Caco-2 (cell line): ENCODE measurements at regions not wholly inside any gene's neighbourhood (a gene's known extent, or its start where the extent isn't known, plus 50 kb on each side); places are given as distances from the start of the nearest gene placed in this dataset.
A peak's percentile ranks its signal among the peaks of the same experiment; 100 is the strongest.

Experiments
- BruUV-seq: library from RNA; stranded (reverse); fragments of 400-500 nt; replicated peaks from 2 replicates; lab custom pipeline; 2021; lab: Mats Ljungman, UMichigan
- CTCF ChIA-PET: fragments of 300-600 bp; sonication (Branson Sonifier 250); formaldehyde crosslinking; loops from one replicate; lab custom pipeline; 2022; ENCODE audit warnings: antibody characterized with exemption; lab: Charles Lee
- POLR2A ChIA-PET: fragments of 300-600 bp; sonication (Branson Sonifier 250); formaldehyde crosslinking; loops from one replicate; lab custom pipeline; 2022; ENCODE audit warnings: antibody characterized with exemption; lab: Charles Lee
- DNase-seq, 2 experiments: peaks; one replicate each; pipeline versions ENCODE4 v3.0.0 to v3.0.0-alpha.2; 2020 to 2022
- H3K27me3 ChIP-seq: replicated peaks from 2 replicates; pipeline ENCODE4 v1.6.0; 2011; ENCODE audit warnings: low read length; ENCODE audit not compliant: control insufficient read depth, insufficient read depth
- H3K36me3 ChIP-seq: 2 replicates; pipeline ENCODE4 v1.5.1; 2011; ENCODE audit warnings: low read length; ENCODE audit not compliant: control insufficient read depth, insufficient read depth
- H3K4me1 ChIP-seq: fragments of 250-450 bp; sonication (Bioruptor Pico); 2 replicates; pipeline ENCODE4 v1.5.1; 2020; ENCODE audit warnings: mild to moderate bottlenecking
- H3K4me3 ChIP-seq: 2 replicates; pipeline ENCODE4 v1.5.1; 2011; ENCODE audit warnings: low read depth, mild to moderate bottlenecking, control low read depth, low read length
- H3K9me3 ChIP-seq: fragments of 250-450 bp; sonication (Bioruptor Pico); 2 replicates; pipeline ENCODE4 v1.5.1; 2020; ENCODE audit warnings: mild to moderate bottlenecking, moderate library complexity
- H3K27ac Mint-ChIP-seq: one replicate; pipeline ENCODE4 v1.8.0; 2022; ENCODE audit warnings: mixed read lengths; ENCODE audit not compliant: unreplicated experiment
- H3K27me3 Mint-ChIP-seq: one replicate; pipeline ENCODE4 v1.8.0; 2022; ENCODE audit warnings: mixed read lengths; ENCODE audit not compliant: insufficient read depth, unreplicated experiment
- H3K36me3 Mint-ChIP-seq: one replicate; pipeline ENCODE4 v1.8.0; 2022; ENCODE audit warnings: mild to moderate bottlenecking, mixed read lengths; ENCODE audit not compliant: insufficient read depth, unreplicated experiment
- H3K4me1 Mint-ChIP-seq: one replicate; pipeline ENCODE4 v1.8.0; 2022; ENCODE audit warnings: low read depth, mixed read lengths; ENCODE audit not compliant: unreplicated experiment
- H3K4me3 Mint-ChIP-seq: one replicate; pipeline ENCODE4 v1.8.0; 2022; ENCODE audit warnings: mild to moderate bottlenecking, moderate library complexity, mixed read lengths; ENCODE audit not compliant: unreplicated experiment
- H3K9me3 Mint-ChIP-seq: one replicate; pipeline ENCODE4 v1.8.0; 2022; ENCODE audit warnings: mixed read lengths; ENCODE audit not compliant: unreplicated experiment
- CTCF ChIP-seq, 2 experiments: fragments of 200-600 bp in 1 of 2; IDR thresholded peaks; 1 replicate in 1 of 2; 2 replicates in 1 of 2; pipeline versions ENCODE4 v1.5.1 to v1.8.0; 2011 to 2022; ENCODE audit warnings: antibody characterized with exemption in 1 of 2, control low read depth in 1 of 2, inconsistent platforms in 1 of 2, low read depth in 1 of 2, low read length in 1 of 2, mild to moderate bottlenecking in 1 of 2, moderate library complexity in 1 of 2; ENCODE audit not compliant: insufficient read depth in 1 of 2, severe bottlenecking in 1 of 2, unreplicated experiment in 1 of 2
- intact Hi-C: fragments of 100-400 bp; cut with micrococcal nuclease; formaldehyde crosslinking; loops from one replicate; pipeline ENCODE4 v1.10.0; 2022; ENCODE audit not compliant: unreplicated experiment

GRCh38 chr5:173778784-173779304, 109.3 kb upstream of the CPEB4 start:
- H3K36me3 ChIP-seq, result no peaks in the 10 kb centered on the region
- Mint-ChIP-seq H3K27ac (no peak overlapping the region), H3K4me3 (no peak overlapping the region), H3K9me3 (no peaks in the 10 kb centered on the region), H3K4me1 (peaks cover 28% of the 10 kb centered on the region), H3K27me3 (no peaks in the 10 kb centered on the region), H3K36me3 (no peaks in the 10 kb centered on the region)
- no peaks in the 10 kb centered on the region for H3K9me3 ChIP-seq
- no TSS peak for BruUV-seq
- H3K27me3 ChIP-seq, result no peaks in the 10 kb centered on the region
- CTCF ChIA-PET, result no interaction called here
- intact Hi-C loops, result no loop called here
- TF ChIP-seq CTCF (IDR thresholded peaks at IDR 0.05; ENCODE audit: insufficient read depth in 1 of 2, low read depth in 1 of 2, low read length in 1 of 2, severe bottlenecking in 1 of 2, unreplicated experiment in 1 of 2), result no peak
- peaks cover 20% of the 10 kb centered on the region for H3K4me1 ChIP-seq
- no peak overlapping the region for H3K4me3 ChIP-seq
- no peak for DNase-seq
- POLR2A ChIA-PET, result no interaction called here

- intact Hi-C loops, result no loop called here
- H3K27me3 Mint-ChIP-seq, result no peaks in the 10 kb centered on the region
- H3K4me1 Mint-ChIP-seq, result peaks cover 28% of the 10 kb centered on the region
- H3K36me3 ChIP-seq, result no peaks in the 10 kb centered on the region
- H3K4me3 Mint-ChIP-seq, result no peak overlapping the region
- H3K27me3 ChIP-seq, result no peaks in the 10 kb centered on the region
- no peaks in the 10 kb centered on the region for H3K36me3 Mint-ChIP-seq
- TF ChIP-seq CTCF (IDR thresholded peaks at IDR 0.05; ENCODE audit: insufficient read depth in 1 of 2, low read depth in 1 of 2, low read length in 1 of 2, severe bottlenecking in 1 of 2, unreplicated experiment in 1 of 2), result no peak
- ChIA-PET POLR2A (no interaction called here), CTCF (no interaction called here)
- DNase-seq, result no peak
- H3K9me3 ChIP-seq, result no peaks in the 10 kb centered on the region
- peaks cover 20% of the 10 kb centered on the region for H3K4me1 ChIP-seq
- no peaks in the 10 kb centered on the region for H3K9me3 Mint-ChIP-seq
- no TSS peak for BruUV-seq
- H3K4me3 ChIP-seq, result no peak overlapping the region
- peak overlapping the region; percentile 21 for H3K27ac Mint-ChIP-seq
These were observed 107.6 kb upstream of the CPEB4 start for GRCh38 chr5:173780235-173781234.

GRCh38 chr5:173781432-173781815, 106.7 kb upstream of the CPEB4 start:
- ChIA-PET CTCF (no interaction called here), POLR2A (interaction anchor here (0.6 kb wide), 1 partner anchor 125 kb away, joined by 3 read pairs; no protein-coding TSS in a partner anchor)
- Mint-ChIP-seq H3K27me3 (no peaks in the 10 kb centered on the region), H3K4me3 (peak overlapping the region; percentile 11), H3K27ac (peak overlapping the region; percentile 39), H3K36me3 (no peaks in the 10 kb centered on the region), H3K4me1 (peaks cover 28% of the 10 kb centered on the region), H3K9me3 (no peaks in the 10 kb centered on the region)
- TF ChIP-seq CTCF (IDR thresholded peaks at IDR 0.05; ENCODE audit: insufficient read depth in 1 of 2, low read depth in 1 of 2, low read length in 1 of 2, severe bottlenecking in 1 of 2, unreplicated experiment in 1 of 2), result no peak
- H3K27me3 ChIP-seq, result no peaks in the 10 kb centered on the region
- H3K4me1 ChIP-seq, result peaks cover 20% of the 10 kb centered on the region
- BruUV-seq, result no TSS peak
- DNase-seq, result no peak
- H3K9me3 ChIP-seq, result no peaks in the 10 kb centered on the region
- intact Hi-C loops, result no loop called here
- no peaks in the 10 kb centered on the region for H3K36me3 ChIP-seq
- no peak overlapping the region for H3K4me3 ChIP-seq
